ENCODE measurements at regions not wholly inside any gene's neighbourhood (a gene's known extent, or its start where the extent isn't known, plus 50 kb on each side); places are given as distances from the start of the nearest gene placed in this dataset.

GRCh38 chr7:89401099-89401498, 605.6 kb upstream of the TEX47 start:
- ATAC-seq (replicated peaks in 1 of 2) (no peak), DNase-seq (no peak)
- H3K9me3 Mint-ChIP-seq, result peaks cover 4 to 5% of the 10 kb centered on the region in 2 donors
- no peaks in the 10 kb centered on the region for H3K4me1 Mint-ChIP-seq (ENCODE audit: low read depth)
- no peak overlapping the region for H3K27ac Mint-ChIP-seq
- H3K4me3 Mint-ChIP-seq, result no peak overlapping the region
- H3K36me3 Mint-ChIP-seq (ENCODE audit: insufficient read depth in 2 of 2), result no peaks in the 10 kb centered on the region
- H3K27me3 Mint-ChIP-seq (ENCODE audit: low read depth), result no peaks in the 10 kb centered on the region

GRCh38 chr7:89401690-89402089, 606.2 kb upstream of the TEX47 start:
- Mint-ChIP-seq H3K4me1 (ENCODE audit: low read depth) (no peaks in the 10 kb centered on the region), H3K27ac (no peak overlapping the region), H3K36me3 (ENCODE audit: insufficient read depth in 2 of 2) (no peaks in the 10 kb centered on the region), H3K4me3 (no peak overlapping the region), H3K27me3 (ENCODE audit: low read depth) (no peaks in the 10 kb centered on the region), H3K9me3 (peaks cover 4 to 5% of the 10 kb centered on the region in 2 donors)
- DNase-seq, result no peak
- no peak for ATAC-seq (replicated peaks in 1 of 2)

- DNase-seq (no peak), ATAC-seq (replicated peaks in 1 of 2) (no peak)
- Mint-ChIP-seq H3K9me3 (no peaks in the 10 kb centered on the region), H3K27ac (no peak overlapping the region), H3K27me3 (ENCODE audit: low read depth) (no peaks in the 10 kb centered on the region), H3K36me3 (ENCODE audit: insufficient read depth in 2 of 2) (no peaks in the 10 kb centered on the region), H3K4me3 (no peak overlapping the region), H3K4me1 (ENCODE audit: low read depth) (no peaks in the 10 kb centered on the region)
Measured at GRCh38 chr7:89451911-89452310, 656.4 kb upstream of the TEX47 start.

GRCh38 chr7:89456556-89456955, 661.0 kb upstream of the TEX47 start:
- DNase-seq (no peak), ATAC-seq (replicated peaks in 1 of 2) (no peak)
- no peaks in the 10 kb centered on the region for H3K27me3 Mint-ChIP-seq (ENCODE audit: low read depth)
- H3K4me3 Mint-ChIP-seq, result no peak overlapping the region
- no peaks in the 10 kb centered on the region for H3K36me3 Mint-ChIP-seq (ENCODE audit: insufficient read depth in 2 of 2)
- H3K9me3 Mint-ChIP-seq, result no peaks in the 10 kb centered on the region
- H3K4me1 Mint-ChIP-seq (ENCODE audit: low read depth), result no peaks in the 10 kb centered on the region
- H3K27ac Mint-ChIP-seq, result no peak overlapping the region

GRCh38 chr7:89458114-89458513, 662.6 kb upstream of the TEX47 start:
- Mint-ChIP-seq H3K4me3 (no peak overlapping the region), H3K9me3 (no peaks in the 10 kb centered on the region), H3K4me1 (ENCODE audit: low read depth) (no peaks in the 10 kb centered on the region), H3K27me3 (ENCODE audit: low read depth) (no peaks in the 10 kb centered on the region), H3K27ac (no peak overlapping the region), H3K36me3 (ENCODE audit: insufficient read depth in 2 of 2) (no peaks in the 10 kb centered on the region)
- DNase-seq (no peak), ATAC-seq (replicated peaks in 1 of 2) (no peak)

GRCh38 chr7:89474456-89474855, 678.9 kb upstream of the TEX47 start:
- no peak for ATAC-seq (replicated peaks in 1 of 2)
- H3K9me3 Mint-ChIP-seq, result peaks cover 0 to 7% of the 10 kb centered on the region in 2 donors
- no peaks in the 10 kb centered on the region for H3K27me3 Mint-ChIP-seq (ENCODE audit: low read depth)
- H3K4me3 Mint-ChIP-seq, result no peak overlapping the region
- no peak overlapping the region for H3K27ac Mint-ChIP-seq
- no peak for DNase-seq
- no peaks in the 10 kb centered on the region for H3K4me1 Mint-ChIP-seq (ENCODE audit: low read depth)
- H3K36me3 Mint-ChIP-seq (ENCODE audit: insufficient read depth in 2 of 2), result peaks cover 0 to 1% of the 10 kb centered on the region in 2 donors

GRCh38 chr7:89477991-89478390, 676.3 kb upstream of the STEAP1 start:
- Mint-ChIP-seq H3K27me3 (ENCODE audit: low read depth) (no peaks in the 10 kb centered on the region), H3K36me3 (ENCODE audit: insufficient read depth in 2 of 2) (no peaks in the 10 kb centered on the region), H3K4me3 (no peak overlapping the region), H3K4me1 (ENCODE audit: low read depth) (no peaks in the 10 kb centered on the region), H3K27ac (no peak overlapping the region), H3K9me3 (peaks cover 0 to 3% of the 10 kb centered on the region in 2 donors)
- ATAC-seq (replicated peaks in 1 of 2) (no peak), DNase-seq (no peak)

GRCh38 chr7:89495704-89496103, 658.6 kb upstream of the STEAP1 start:
- no peak overlapping the region for H3K4me3 Mint-ChIP-seq
- H3K4me1 Mint-ChIP-seq (ENCODE audit: low read depth), result no peaks in the 10 kb centered on the region
- ATAC-seq (replicated peaks in 1 of 2) (no peak), DNase-seq (no peak)
- H3K27ac Mint-ChIP-seq, result no peak overlapping the region
- H3K27me3 Mint-ChIP-seq (ENCODE audit: low read depth), result no peaks in the 10 kb centered on the region
- H3K36me3 Mint-ChIP-seq (ENCODE audit: insufficient read depth in 2 of 2), result no peaks in the 10 kb centered on the region
- peaks cover 0 to 4% of the 10 kb centered on the region in 2 donors for H3K9me3 Mint-ChIP-seq

GRCh38 chr7:89500084-89500483, 654.2 kb upstream of the STEAP1 start:
- Mint-ChIP-seq H3K4me1 (ENCODE audit: low read depth) (no peaks in the 10 kb centered on the region), H3K27me3 (ENCODE audit: low read depth) (no peaks in the 10 kb centered on the region), H3K27ac (no peak overlapping the region), H3K9me3 (peaks cover 0 to 6% of the 10 kb centered on the region in 2 donors), H3K4me3 (no peak overlapping the region), H3K36me3 (ENCODE audit: insufficient read depth in 2 of 2) (no peaks in the 10 kb centered on the region)
- no peak for DNase-seq
- ATAC-seq (replicated peaks in 1 of 2), result no peak

- no peak for ATAC-seq (replicated peaks in 1 of 2)
- Mint-ChIP-seq H3K4me1 (ENCODE audit: low read depth) (no peaks in the 10 kb centered on the region), H3K27ac (no peak overlapping the region), H3K9me3 (peaks cover 0 to 4% of the 10 kb centered on the region in 2 donors), H3K27me3 (ENCODE audit: low read depth) (no peaks in the 10 kb centered on the region), H3K4me3 (no peak overlapping the region), H3K36me3 (ENCODE audit: insufficient read depth in 2 of 2) (no peaks in the 10 kb centered on the region)
- DNase-seq, result no peak
Measured at GRCh38 chr7:89503281-89503680, 651.0 kb upstream of the STEAP1 start.

GRCh38 chr7:89507034-89507433, 647.2 kb upstream of the STEAP1 start:
- Mint-ChIP-seq H3K4me1 (ENCODE audit: low read depth) (no peaks in the 10 kb centered on the region), H3K27ac (no peak overlapping the region), H3K36me3 (ENCODE audit: insufficient read depth in 2 of 2) (no peaks in the 10 kb centered on the region), H3K9me3 (peaks cover 0 to 4% of the 10 kb centered on the region in 2 donors), H3K4me3 (no peak overlapping the region), H3K27me3 (ENCODE audit: low read depth) (no peaks in the 10 kb centered on the region)
- no peak for ATAC-seq (replicated peaks in 1 of 2)
- DNase-seq, result no peak

- no peak overlapping the region for H3K4me3 Mint-ChIP-seq
- no peaks in the 10 kb centered on the region for H3K4me1 Mint-ChIP-seq (ENCODE audit: low read depth)
- H3K27me3 Mint-ChIP-seq (ENCODE audit: low read depth), result no peaks in the 10 kb centered on the region
- ATAC-seq (replicated peaks in 1 of 2) (no peak), DNase-seq (no peak)
- peaks cover 3 to 4% of the 10 kb centered on the region in 2 donors for H3K9me3 Mint-ChIP-seq
- H3K27ac Mint-ChIP-seq, result no peak overlapping the region
- no peaks in the 10 kb centered on the region for H3K36me3 Mint-ChIP-seq (ENCODE audit: insufficient read depth in 2 of 2)
Measured at GRCh38 chr7:89511900-89512299, 642.4 kb upstream of the STEAP1 start.

- DNase-seq (no peak), ATAC-seq (replicated peaks in 1 of 2) (no peak)
- Mint-ChIP-seq H3K9me3 (peaks cover 3 to 7% of the 10 kb centered on the region in 2 donors), H3K4me1 (ENCODE audit: low read depth) (no peaks in the 10 kb centered on the region), H3K27ac (no peak overlapping the region), H3K27me3 (ENCODE audit: low read depth) (no peaks in the 10 kb centered on the region), H3K4me3 (no peak overlapping the region), H3K36me3 (ENCODE audit: insufficient read depth in 2 of 2) (no peaks in the 10 kb centered on the region)
Measured at GRCh38 chr7:89514970-89515369, 639.3 kb upstream of the STEAP1 start.

GRCh38 chr7:89517815-89518214, 636.5 kb upstream of the STEAP1 start:
- H3K4me3 Mint-ChIP-seq, result no peak overlapping the region
- no peak for DNase-seq

More at GRCh38 chr7:89517815-89518214, 636.5 kb upstream of the STEAP1 start:
- Mint-ChIP-seq H3K4me1 (ENCODE audit: low read depth) (no peaks in the 10 kb centered on the region), H3K9me3 (peaks cover 1 to 11% of the 10 kb centered on the region in 2 donors), H3K27me3 (ENCODE audit: low read depth) (no peaks in the 10 kb centered on the region), H3K36me3 (ENCODE audit: insufficient read depth in 2 of 2) (no peaks in the 10 kb centered on the region), H3K27ac (no peak overlapping the region)
- no peak for ATAC-seq (replicated peaks in 1 of 2)

All from activated T-cell treated with anti-CD3 and anti-CD28 coated beads, Interleukin-2, amount 50 U/mL, for 72 hours (primary cell).